HG03060 (cell line): ENCODE measurements at regions not wholly inside any gene's neighbourhood (a gene's known extent, or its start where the extent isn't known, plus 50 kb on each side); places are given as distances from the start of the nearest gene placed in this dataset.

Source experiments
- ATAC-seq: cut with Tn5 transposase; IDR thresholded peaks from one replicate; pipeline ENCODE4 v1.9.1; 2021; ENCODE audit warnings: low read depth, moderate number of reproducible peaks; ENCODE audit not compliant: unreplicated experiment

- ATAC-seq, result no peak
Observed at GRCh38 chr1:112790920-112791722, 76.0 kb upstream of the PPM1J start.

DNA sequence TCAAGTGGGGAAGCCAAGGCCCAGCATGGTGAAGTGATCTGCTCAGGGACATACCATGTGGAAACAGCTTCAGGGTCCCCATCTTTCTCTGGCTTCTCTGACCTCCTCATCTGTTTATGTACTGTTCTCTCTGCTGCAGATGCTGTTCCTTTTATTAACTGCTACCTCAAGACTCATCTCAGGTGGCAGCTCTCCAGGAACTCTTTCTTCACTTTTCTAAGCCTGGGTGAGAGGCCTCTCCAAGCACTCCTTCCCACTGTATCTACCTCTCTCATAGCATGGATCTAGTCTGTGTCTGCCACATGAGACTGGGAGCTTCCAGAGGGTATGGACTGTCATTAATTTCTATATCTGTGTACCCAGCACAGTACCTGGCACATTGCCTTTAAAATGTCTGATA lies 73.4 kb upstream of the PPM1J start:
- no peak for ATAC-seq

DNA sequence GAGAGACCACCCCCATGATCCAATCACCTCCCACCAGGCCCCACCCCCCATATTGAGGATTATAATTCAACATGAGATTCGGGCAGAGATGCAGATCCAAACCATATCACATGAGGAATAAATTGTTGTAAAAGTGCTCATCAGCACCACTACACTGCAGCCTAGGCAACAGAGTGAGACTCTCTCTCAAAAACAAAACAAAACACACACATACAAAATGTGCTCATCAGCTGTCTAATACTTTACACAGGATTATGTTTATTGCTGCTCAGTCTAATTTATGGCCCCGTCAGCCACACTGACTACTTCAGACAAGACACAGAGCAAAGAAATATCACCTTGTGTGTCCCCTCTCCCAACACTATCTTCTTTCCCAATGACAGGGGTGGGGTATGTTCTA lies 72.9 kb upstream of the PPM1J start:
- no peak for ATAC-seq

- ATAC-seq, result no peak
Observed at GRCh38 chr1:112783059-112783458, 67.9 kb upstream of the PPM1J start.

- ATAC-seq, result no peak
Observed at GRCh38 chr1:112779665-112780526, 64.8 kb upstream of the PPM1J start.

- no peak for ATAC-seq
Observed at GRCh38 chr1:112778137-112778536, 63.0 kb upstream of the PPM1J start.

GRCh38 chr1:112776688-112777087 lies 61.6 kb upstream of the PPM1J start:
- no peak for ATAC-seq

GRCh38 chr1:112772781-112773180 lies 57.6 kb upstream of the PPM1J start:
- ATAC-seq, result no peak

DNA sequence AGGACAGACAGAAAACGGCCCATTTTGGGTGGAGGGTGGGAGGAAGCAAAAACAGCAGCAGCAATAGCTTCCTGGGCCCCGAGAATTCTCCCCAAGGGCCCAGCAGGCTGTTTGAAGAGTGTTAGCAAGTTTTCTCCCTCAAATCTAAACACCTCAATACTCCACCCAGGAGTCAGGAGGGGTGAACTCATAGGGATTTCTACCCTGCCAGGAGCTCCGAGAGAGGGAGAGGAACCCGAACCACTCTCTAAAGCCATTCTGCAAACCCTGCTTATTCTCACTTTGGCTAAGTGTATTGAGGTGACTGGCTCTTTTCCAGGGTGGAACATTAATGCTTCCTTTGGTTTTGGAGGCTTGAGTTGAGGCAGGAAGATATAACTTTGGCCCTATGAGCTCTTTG lies 55.6 kb upstream of the PPM1J start:
- ATAC-seq, result no peak

DNA sequence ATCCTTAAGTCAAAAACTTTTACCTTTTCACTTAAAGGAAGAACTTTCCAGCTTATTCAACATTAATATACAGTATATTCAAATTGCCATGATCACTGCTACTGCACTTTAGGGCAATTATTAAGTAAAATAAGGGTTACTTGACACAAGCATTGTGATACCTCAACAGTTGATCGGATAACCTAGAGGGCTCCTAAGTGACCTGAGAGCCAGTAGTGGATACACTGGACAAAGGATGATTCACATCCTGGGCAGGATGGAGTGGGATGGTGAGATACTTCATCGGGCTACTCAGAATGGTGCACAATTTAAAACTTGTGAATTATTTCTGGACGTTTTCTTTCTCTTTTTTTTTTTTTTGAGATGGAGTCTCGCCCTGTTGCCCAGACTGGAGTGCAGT lies 54.5 kb upstream of the PPM1J start:
- ATAC-seq, result no peak

- ATAC-seq, result no peak
Observed at GRCh38 chr1:112767646-112768045, 52.5 kb upstream of the PPM1J start.
